ENCODE measurements at regions not wholly inside any gene's neighbourhood (a gene's known extent, or its start where the extent isn't known, plus 50 kb on each side); places are given as distances from the start of the nearest gene placed in this dataset.
A peak's percentile ranks its signal among the peaks of the same experiment; 100 is the strongest.

GRCh38 chr4:155434904-155435303, 58.1 kb upstream of the MAP9 start:
- DNase-seq (ENCODE audit: low read depth in 2 of 2) = peak in 1 of 2 donors; percentile 10
- TF ChIP-seq CTCF (IDR thresholded peaks at IDR 0.05; ENCODE audit: low read depth, low read length) = no peak
- H3K4me3 ChIP-seq (replicated peaks in 1 of 2; ENCODE audit: low read depth in 2 of 2, low read length in 2 of 2) = no peak overlapping the region

- H3K4me3 ChIP-seq (replicated peaks in 1 of 2; ENCODE audit: low read depth in 2 of 2, low read length in 2 of 2) = no peak overlapping the region
- DNase-seq (ENCODE audit: low read depth in 2 of 2) = no peak
- no peak for TF ChIP-seq CTCF (IDR thresholded peaks at IDR 0.05; ENCODE audit: low read depth, low read length)
These were observed 57.6 kb upstream of the MAP9 start for GRCh38 chr4:155434366-155434765.

GRCh38 chr4:155433636-155434360, 57.0 kb upstream of the MAP9 start:
- H3K4me3 ChIP-seq (replicated peaks in 1 of 2; ENCODE audit: low read depth in 2 of 2, low read length in 2 of 2) = no peak overlapping the region
- DNase-seq (ENCODE audit: low read depth in 2 of 2) = peak; percentile 4 to 75
- TF ChIP-seq CTCF (IDR thresholded peaks at IDR 0.05; ENCODE audit: low read depth, low read length) = no peak

GRCh38 chr4:155430895-155431795, 54.4 kb upstream of the MAP9 start:
- H3K4me3 ChIP-seq (replicated peaks in 1 of 2; ENCODE audit: low read depth in 2 of 2, low read length in 2 of 2) = no peak overlapping the region
- no peak for TF ChIP-seq CTCF (IDR thresholded peaks at IDR 0.05; ENCODE audit: low read depth, low read length)
- no peak for DNase-seq (ENCODE audit: low read depth in 2 of 2)

GRCh38 chr4:155428128-155428527, 51.4 kb upstream of the MAP9 start:
- no peak overlapping the region for H3K4me3 ChIP-seq (replicated peaks in 1 of 2; ENCODE audit: low read depth in 2 of 2, low read length in 2 of 2)
- no peak for TF ChIP-seq CTCF (IDR thresholded peaks at IDR 0.05; ENCODE audit: low read depth, low read length)
- DNase-seq (ENCODE audit: low read depth in 2 of 2) = no peak

- DNase-seq (ENCODE audit: low read depth in 2 of 2) = no peak
- H3K4me3 ChIP-seq (replicated peaks in 1 of 2; ENCODE audit: low read depth in 2 of 2, low read length in 2 of 2) = no peak overlapping the region
- TF ChIP-seq CTCF (IDR thresholded peaks at IDR 0.05; ENCODE audit: low read depth, low read length) = no peak
These were observed 50.2 kb upstream of the MAP9 start for GRCh38 chr4:155426953-155427352.
